Head of caudate nucleus (tissue), 42 donors: ENCODE measurements at regions not wholly inside any gene's neighbourhood (a gene's known extent, or its start where the extent isn't known, plus 50 kb on each side); places are given as distances from the start of the nearest gene placed in this dataset.
"Not testable (repeated sequence)": the region's sequence is repeated elsewhere in the genome, so short reads cannot be mapped to it uniquely, and the experiment has no call there.

Source experiments
- DNase-seq, 42 donors: peaks; one replicate each; pipeline versions ENCODE4 v3.0.0 to v3.0.0-alpha.2; 2020 to 2021; ENCODE audit warnings: mixed read lengths in 7 of 42
- intact Hi-C: fragments of 100-400 bp; cut with DNase I; formaldehyde crosslinking; loops from one replicate; pipeline ENCODE4 v1.15.0; 2022

DNA sequence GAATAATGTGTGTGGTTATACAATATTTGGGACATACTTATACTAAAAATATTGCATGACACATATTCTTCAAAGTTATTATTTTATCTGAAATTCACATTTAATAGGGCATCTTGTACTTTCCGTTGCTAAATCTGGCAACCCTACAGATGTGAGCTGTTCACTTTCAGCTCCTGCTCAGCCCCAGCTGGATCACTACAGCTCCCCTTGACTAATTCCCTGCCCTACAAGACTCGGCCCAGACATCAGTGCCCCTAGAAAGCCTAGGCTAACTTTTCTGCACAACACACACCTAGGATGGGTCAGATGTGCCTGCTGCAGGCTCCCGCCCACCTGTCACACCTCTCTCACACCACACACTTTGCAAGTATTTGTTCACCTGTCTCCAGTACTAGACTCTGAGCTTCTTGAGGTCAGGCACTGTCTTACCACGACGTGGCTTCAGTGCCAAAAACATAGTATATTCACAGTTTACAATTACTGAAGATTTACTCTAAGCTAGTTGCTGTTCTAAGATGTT is 84.1 kb downstream of the PRR15 start:
- intact Hi-C loops: not testable (repeated sequence)

GRCh38 chr7:29649028-29649716 is 85.5 kb downstream of the PRR15 start:
- no peak for DNase-seq
- intact Hi-C loops: no loop called here

More for the DNA sequence above, 84.1 kb downstream of the PRR15 start:
- peak in 11 of 42 donors; percentile 19 to 60 (median 30) for DNase-seq

- intact Hi-C loops: no loop called here
- DNase-seq: no peak
These were observed 86.2 kb downstream of the PRR15 start for GRCh38 chr7:29649876-29650275.

DNA sequence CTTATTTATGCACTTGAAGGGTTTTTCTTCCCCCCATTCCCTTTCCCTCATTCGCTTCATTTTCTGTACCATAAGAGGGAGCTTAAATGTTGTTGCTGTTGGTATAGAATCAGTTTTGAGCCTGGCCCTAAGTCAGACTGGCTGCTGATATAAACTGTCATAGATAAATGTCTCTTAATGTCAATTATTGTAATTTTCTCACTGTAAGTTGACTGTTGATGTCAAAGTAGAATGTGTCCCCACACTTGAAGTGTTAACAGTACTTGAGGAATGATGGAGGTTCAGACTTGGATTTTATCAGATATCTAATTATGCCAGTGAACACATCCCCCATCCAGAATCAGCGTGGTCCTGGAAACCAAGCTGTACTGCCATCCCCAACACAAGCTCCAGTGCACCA is 87.8 kb downstream of the PRR15 start:
- intact Hi-C loops: no loop called here

DNA sequence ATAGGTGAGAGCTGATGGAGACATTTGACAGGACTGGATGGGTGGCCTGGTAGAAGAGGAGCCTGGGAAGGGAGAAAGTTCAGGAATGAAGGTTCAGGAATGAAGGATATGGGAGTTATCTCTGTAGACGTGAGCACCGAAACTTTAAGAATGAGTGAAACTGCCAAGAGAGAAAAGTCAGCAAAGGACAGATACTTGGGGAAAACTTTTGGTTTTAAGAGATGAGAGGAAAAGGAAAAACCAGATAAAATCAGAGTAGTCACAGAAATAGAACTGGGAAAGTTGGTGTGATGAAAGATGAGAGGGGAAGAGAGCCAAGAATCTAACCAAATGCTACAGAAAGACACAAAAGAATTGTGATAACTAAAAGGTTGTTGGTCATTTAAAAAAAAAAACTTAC is 88.9 kb downstream of the PRR15 start:
- intact Hi-C loops: no loop called here
- no peak for DNase-seq

More for the DNA sequence above, 87.8 kb downstream of the PRR15 start:
- DNase-seq: no peak

- DNase-seq, intact Hi-C loops: not testable (repeated sequence)
These were observed 90.7 kb downstream of the PRR15 start for GRCh38 chr7:29654340-29654739.

GRCh38 chr7:29657288-29657687 is 93.7 kb downstream of the PRR15 start:
- intact Hi-C loops: no loop called here
- DNase-seq: no peak

DNA sequence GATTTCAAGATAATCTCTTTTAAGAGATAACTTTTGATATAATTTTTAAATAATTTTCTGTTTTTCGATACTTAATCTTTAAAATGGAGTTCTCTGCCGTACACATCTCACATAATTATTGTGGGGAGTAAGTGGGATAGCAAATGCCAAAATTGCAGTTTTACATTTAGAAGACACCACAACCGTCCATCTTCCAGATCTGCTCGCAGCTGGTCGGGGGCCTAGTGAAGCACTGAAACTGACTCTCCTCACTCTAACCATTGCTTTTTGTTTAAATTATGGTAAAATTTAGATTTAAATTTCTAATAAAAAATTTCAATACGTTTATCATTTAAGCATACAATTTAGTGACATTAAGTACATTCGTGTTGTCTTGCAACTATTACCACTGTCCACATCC is 94.2 kb downstream of the PRR15 start:
- intact Hi-C loops: no loop called here
- DNase-seq: no peak

DNA sequence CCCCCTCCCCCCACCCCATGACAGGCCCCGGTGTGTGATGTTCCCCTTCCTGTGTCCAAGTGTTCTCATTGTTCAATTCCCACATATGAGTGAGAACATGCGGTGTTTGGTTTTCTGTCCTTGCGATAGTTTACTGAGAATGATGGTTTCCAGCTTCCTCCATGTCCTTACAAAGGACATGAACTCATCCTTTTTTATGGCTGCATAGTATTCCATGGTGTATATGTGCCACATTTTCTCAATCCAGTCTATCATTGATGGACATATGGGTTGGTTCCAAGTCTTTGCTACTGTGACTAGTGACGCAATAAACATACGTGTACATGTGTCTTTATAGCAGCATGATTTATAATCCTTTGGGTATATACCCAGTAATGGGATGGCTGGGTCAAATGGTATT is 95.6 kb downstream of the PRR15 start:
- DNase-seq, intact Hi-C loops: not testable (repeated sequence)

GRCh38 chr7:29662899-29663298 is 99.3 kb downstream of the PRR15 start:
- peak in 1 of 42 donors; percentile 11 for DNase-seq
- intact Hi-C loops: not testable (repeated sequence)

DNA sequence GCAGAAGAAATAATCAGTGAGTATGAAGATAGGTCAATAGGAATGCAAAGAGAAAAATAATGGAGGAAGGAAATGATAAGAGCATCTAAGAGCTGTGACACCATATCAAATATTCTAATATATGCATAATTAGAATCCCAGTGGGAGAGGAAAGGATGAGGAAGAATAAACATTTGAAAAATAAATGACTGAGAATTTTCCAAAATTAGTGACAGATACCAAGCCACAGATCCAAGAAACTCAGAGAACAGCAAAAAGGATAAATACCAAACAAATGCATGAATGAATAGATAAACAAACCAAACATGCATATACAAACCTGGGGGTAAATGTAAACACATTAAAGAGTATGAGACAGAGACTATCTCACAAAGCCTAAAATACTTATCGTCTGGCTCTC is 101.4 kb downstream of the PRR15 start:
- not testable (repeated sequence) for DNase-seq

GRCh38 chr7:29667096-29667669 is 103.5 kb downstream of the PRR15 start:
- DNase-seq, intact Hi-C loops: not testable (repeated sequence)

More for the DNA sequence above, 101.4 kb downstream of the PRR15 start:
- intact Hi-C loops: not testable (repeated sequence)

DNA sequence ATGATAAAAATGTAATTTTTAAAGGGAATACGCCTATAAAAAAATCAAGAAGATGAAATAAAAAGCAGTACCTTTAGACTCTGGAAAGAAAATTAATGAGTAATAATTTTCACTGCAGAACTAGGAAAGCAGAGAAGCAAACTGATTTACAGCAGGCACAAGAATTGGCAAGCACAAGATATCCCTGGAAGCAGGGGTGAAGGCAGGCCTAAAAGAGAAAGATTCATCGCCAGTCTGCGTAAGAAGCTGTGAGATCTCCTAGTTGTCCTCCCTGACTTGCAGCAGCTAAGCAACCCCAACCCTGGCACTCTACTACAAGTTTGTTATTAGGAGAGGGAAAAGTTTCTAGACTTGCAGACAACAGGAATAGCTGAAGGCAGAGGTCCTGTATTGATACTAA is 107.7 kb downstream of the PRR15 start:
- intact Hi-C loops, DNase-seq: not testable (repeated sequence)

DNA sequence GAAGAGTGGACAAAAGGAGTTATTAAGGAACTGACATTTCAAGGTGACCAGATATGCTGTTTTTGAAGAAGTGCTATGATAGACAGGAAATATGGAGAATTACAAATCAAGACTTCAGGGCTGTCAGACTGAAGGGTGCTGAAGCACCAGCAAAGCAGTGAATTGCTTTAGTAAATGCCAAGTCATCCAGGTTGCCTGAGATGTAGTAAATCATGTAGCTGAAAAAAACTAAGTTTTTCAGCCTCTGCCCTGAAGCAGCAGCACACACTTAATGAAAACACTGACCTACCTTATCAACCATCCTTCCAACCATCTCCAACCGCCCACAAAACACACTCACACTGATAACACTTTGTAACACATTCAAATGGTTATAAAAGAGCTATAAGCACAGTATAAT is 110.0 kb downstream of the PRR15 start:
- intact Hi-C loops, DNase-seq: not testable (repeated sequence)

GRCh38 chr7:29674626-29675025 is 111.0 kb downstream of the PRR15 start:
- intact Hi-C loops, DNase-seq: not testable (repeated sequence)

- DNase-seq, intact Hi-C loops: not testable (repeated sequence)
These were observed 113.6 kb downstream of the PRR15 start for GRCh38 chr7:29677254-29677653.

DNA sequence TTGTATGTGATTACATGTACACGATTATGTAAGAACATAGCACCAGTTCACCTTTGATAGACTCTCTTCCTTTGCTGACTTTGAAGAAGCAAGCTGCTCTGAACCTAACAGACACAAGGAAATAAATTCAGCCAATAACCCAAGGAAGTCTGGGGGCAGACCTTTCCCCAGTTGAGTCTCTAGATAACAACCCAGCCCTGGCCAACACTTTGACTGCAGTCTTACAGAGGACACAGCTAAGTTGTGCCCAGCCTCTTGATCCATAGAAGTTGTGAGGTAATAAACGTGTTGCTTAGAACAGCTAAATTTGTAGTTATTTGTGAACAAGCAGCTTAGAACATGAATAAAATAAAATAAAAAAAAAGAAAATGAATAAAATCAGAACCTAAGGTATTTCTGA is 116.3 kb downstream of the PRR15 start:
- DNase-seq, intact Hi-C loops: not testable (repeated sequence)

- DNase-seq, intact Hi-C loops: not testable (repeated sequence)
These were observed 117.0 kb downstream of the PRR15 start for GRCh38 chr7:29680601-29681000.

DNA sequence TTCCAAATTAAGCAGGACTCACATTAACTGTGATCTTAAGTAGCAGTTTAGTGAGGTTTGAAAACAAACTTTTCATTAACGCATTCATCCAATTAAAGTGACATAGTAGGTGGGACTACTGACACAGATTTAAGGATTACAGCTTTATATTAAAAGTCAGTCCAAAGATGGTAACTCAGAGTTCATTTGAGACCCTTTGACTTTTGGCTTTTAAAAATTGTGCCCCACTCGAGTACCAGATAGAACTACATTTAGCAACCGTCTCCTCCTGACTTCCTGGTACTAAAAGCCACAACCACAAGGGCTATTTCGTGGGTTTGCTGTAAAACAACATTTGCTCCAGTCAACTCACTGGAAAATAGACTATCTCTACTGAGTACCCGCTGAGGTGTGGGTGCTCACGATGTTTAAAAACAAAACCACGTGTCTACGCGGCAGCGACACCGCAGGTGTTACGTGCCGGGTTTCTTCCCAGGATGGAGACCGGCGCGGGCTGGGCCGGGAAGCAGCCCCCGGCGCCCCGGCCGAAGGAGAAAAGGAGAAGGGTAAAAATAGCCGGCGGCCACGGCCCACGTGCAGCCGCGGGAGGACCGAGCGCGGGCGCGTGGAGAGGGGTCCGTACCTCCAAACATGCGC is 120.6 kb downstream of the PRR15 start:
- intact Hi-C loops: not testable (repeated sequence)
- peak in 5 of 42 donors; percentile 4 to 17 (median 8) for DNase-seq
